ENCODE measurements at regions not wholly inside any gene's neighbourhood (a gene's known extent, or its start where the extent isn't known, plus 50 kb on each side); places are given as distances from the start of the nearest gene placed in this dataset.

GRCh38 chr5:7991125-7991821 lies 122.3 kb downstream of the MTRR start:
- no peaks in the 10 kb centered on the region for H3K79me2 ChIP-seq
- 70% methylated on average over 7 of the region's 7 CpGs for WGBS (ENCODE audit: low lambda C conversion rate, missing lambda C conversion rate)
- H3K9me3 ChIP-seq (ENCODE audit: low read depth), result no peaks in the 10 kb centered on the region
- H3K4me1 ChIP-seq (ENCODE audit: insufficient read depth), result no peaks in the 10 kb centered on the region
- no peak overlapping the region for H2AFZ ChIP-seq
- no peak overlapping the region for H3K4me2 ChIP-seq
- no peaks in the 10 kb centered on the region for H3K9me2 ChIP-seq (replicated peaks; ENCODE audit: insufficient read depth)
- TF ChIP-seq EZH2phosphoT487 (IDR thresholded peaks at IDR 0.05; ENCODE audit: low read depth, severe bottlenecking, unreplicated experiment) (no peak), CTCF (IDR thresholded peaks at IDR 0.05; ENCODE audit: poor library complexity) (no peak), EZH2 (IDR thresholded peaks at IDR 0.05; ENCODE audit: borderline replicate concordance) (no peak)
- no peak overlapping the region for H3K27ac ChIP-seq
- H3K36me3 ChIP-seq (replicated peaks; ENCODE audit: insufficient read depth, low read depth), result no peaks in the 10 kb centered on the region
- no peaks in the 10 kb centered on the region for H4K20me1 ChIP-seq (ENCODE audit: insufficient read depth, poor library complexity, severe bottlenecking)
- H3K27me3 ChIP-seq, result no peaks in the 10 kb centered on the region
- no peak overlapping the region for H3K4me3 ChIP-seq
- DNase-seq (ENCODE audit: low spot score), result no peak

GRCh38 chr5:7995688-7996294 lies 126.8 kb downstream of the MTRR start:
- WGBS (ENCODE audit: low lambda C conversion rate, missing lambda C conversion rate), result 92% methylated on average over 9 of the region's 9 CpGs

GRCh38 chr5:8005416-8005815 lies 136.5 kb downstream of the MTRR start:
- TF ChIP-seq EZH2phosphoT487 (IDR thresholded peaks at IDR 0.05; ENCODE audit: low read depth, severe bottlenecking, unreplicated experiment), result no peak
- TF ChIP-seq EZH2 (IDR thresholded peaks at IDR 0.05; ENCODE audit: borderline replicate concordance), result no peak
- TF ChIP-seq CTCF (IDR thresholded peaks at IDR 0.05; ENCODE audit: poor library complexity), result no peak
- Histone ChIP-seq H2AFZ (no peak overlapping the region), H3K4me3 (no peak overlapping the region), H3K9me2 (replicated peaks; ENCODE audit: insufficient read depth) (no peaks in the 10 kb centered on the region), H3K79me2 (no peaks in the 10 kb centered on the region), H3K9me3 (ENCODE audit: low read depth) (no peaks in the 10 kb centered on the region), H3K27me3 (no peaks in the 10 kb centered on the region), H4K20me1 (ENCODE audit: insufficient read depth, poor library complexity, severe bottlenecking) (no peaks in the 10 kb centered on the region), H3K4me2 (no peak overlapping the region), H3K36me3 (replicated peaks; ENCODE audit: insufficient read depth, low read depth) (no peaks in the 10 kb centered on the region), H3K4me1 (ENCODE audit: insufficient read depth) (no peaks in the 10 kb centered on the region), H3K27ac (no peak overlapping the region)
- WGBS (ENCODE audit: low lambda C conversion rate, missing lambda C conversion rate), result 72% methylated on average over 4 of the region's 4 CpGs
- no peak for DNase-seq (ENCODE audit: low spot score)

More at GRCh38 chr5:7995688-7996294, 126.8 kb downstream of the MTRR start:
- TF ChIP-seq EZH2 (IDR thresholded peaks at IDR 0.05; ENCODE audit: borderline replicate concordance), result no peak
- TF ChIP-seq CTCF (IDR thresholded peaks at IDR 0.05; ENCODE audit: poor library complexity), result no peak
- no peak for TF ChIP-seq EZH2phosphoT487 (IDR thresholded peaks at IDR 0.05; ENCODE audit: low read depth, severe bottlenecking, unreplicated experiment)
- H3K79me2 ChIP-seq, result no peaks in the 10 kb centered on the region
- no peaks in the 10 kb centered on the region for H3K9me2 ChIP-seq (replicated peaks; ENCODE audit: insufficient read depth)
- H3K27me3 ChIP-seq, result no peaks in the 10 kb centered on the region
- H3K27ac ChIP-seq, result no peak overlapping the region
- DNase-seq (ENCODE audit: low spot score), result no peak
- H3K36me3 ChIP-seq (replicated peaks; ENCODE audit: insufficient read depth, low read depth), result no peaks in the 10 kb centered on the region
- H3K4me1 ChIP-seq (ENCODE audit: insufficient read depth), result no peaks in the 10 kb centered on the region
- no peak overlapping the region for H2AFZ ChIP-seq
- H3K4me2 ChIP-seq, result no peak overlapping the region
- no peaks in the 10 kb centered on the region for H3K9me3 ChIP-seq (ENCODE audit: low read depth)
- H3K4me3 ChIP-seq, result no peak overlapping the region
- no peaks in the 10 kb centered on the region for H4K20me1 ChIP-seq (ENCODE audit: insufficient read depth, poor library complexity, severe bottlenecking)
